Stimulated activated CD4-positive, alpha-beta T cell treated with anti-CD3 and anti-CD28 coated beads, Interleukin-4, amount 100 ng/mL, for 1 hour (primary cell): ENCODE measurements at regions not wholly inside any gene's neighbourhood (a gene's known extent, or its start where the extent isn't known, plus 50 kb on each side); places are given as distances from the start of the nearest gene placed in this dataset.
"Not testable (repeated sequence)": the region's sequence is repeated elsewhere in the genome, so short reads cannot be mapped to it uniquely, and the experiment has no call there.

Source experiments
- DNase-seq: peaks from one replicate; pipeline ENCODE4 v3.0.0-alpha.2; 2020

GRCh38 chr21:5013455-5014304 is 5507.7 kb upstream of the TPTE start:
- DNase-seq = not testable (repeated sequence)

GRCh38 chr21:5015187-5015586 is 5506.2 kb upstream of the TPTE start:
- DNase-seq = not testable (repeated sequence)

DNA sequence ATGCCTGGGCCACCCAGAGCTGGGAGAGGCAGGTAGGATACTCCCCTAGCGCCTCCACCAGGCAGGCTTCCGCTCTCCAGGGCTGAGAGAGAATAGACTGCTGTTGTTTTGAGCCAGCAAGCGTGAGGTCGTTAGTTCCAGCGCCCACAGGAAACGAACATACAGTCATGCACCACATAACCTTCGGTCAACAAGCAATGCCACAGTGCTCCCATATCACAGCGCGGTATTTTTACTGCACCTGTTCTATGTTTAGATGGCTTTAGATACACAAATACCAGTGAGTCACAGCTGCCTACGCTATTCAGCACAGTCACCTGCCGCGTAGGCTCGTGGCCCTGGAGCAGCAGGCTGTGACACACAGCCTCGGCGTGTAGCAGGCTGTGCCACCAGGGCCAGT is 5502.3 kb upstream of the TPTE start:
- not testable (repeated sequence) for DNase-seq

DNA sequence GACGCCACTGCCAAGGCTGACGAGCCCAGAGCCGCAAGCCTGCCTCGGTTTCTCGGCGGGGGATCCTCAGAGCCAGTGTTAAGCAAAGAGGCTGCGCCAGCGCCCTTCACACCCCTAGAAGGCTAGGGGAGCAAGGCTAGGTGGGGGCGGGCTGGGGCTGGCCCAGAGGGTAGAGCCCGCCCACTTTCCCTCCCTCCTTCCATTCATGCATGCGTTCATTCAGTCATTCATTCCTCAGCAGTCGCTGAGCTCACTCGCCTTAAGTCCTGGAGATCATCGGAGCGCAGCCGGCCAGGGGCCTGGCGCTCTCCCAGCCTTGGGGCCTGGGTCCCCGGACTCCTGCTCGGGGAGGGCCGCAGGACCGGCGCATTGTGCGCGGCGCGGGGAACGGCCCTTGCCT is 5499.6 kb upstream of the TPTE start:
- DNase-seq = not testable (repeated sequence)

- not testable (repeated sequence) for DNase-seq
Observed at GRCh38 chr21:5022254-5022653, 5499.1 kb upstream of the TPTE start.

- not testable (repeated sequence) for DNase-seq
Observed at GRCh38 chr21:5022748-5023147, 5498.6 kb upstream of the TPTE start.

GRCh38 chr21:5035147-5035546 is 5486.2 kb upstream of the TPTE start:
- not testable (repeated sequence) for DNase-seq

DNA sequence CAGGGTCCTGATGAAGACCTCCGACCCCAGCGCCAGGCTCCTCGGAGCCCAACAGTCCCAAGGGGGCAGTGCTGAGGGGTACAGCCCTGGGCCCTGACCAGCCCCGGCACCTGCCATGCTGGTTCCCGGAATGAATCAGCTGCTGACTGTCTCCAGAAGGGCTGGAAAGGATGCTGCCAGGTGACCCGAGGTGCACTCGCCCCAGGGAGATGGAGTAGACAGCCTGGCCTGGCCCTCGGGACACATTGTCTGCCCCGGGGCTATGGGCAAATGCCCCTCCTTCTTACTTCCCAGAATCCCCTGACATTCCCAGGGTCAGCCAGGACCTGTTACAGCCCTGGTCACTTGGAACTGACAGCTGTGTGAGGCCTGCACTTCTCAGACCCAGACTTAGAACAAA is 5485.8 kb upstream of the TPTE start:
- not testable (repeated sequence) for DNase-seq

DNA sequence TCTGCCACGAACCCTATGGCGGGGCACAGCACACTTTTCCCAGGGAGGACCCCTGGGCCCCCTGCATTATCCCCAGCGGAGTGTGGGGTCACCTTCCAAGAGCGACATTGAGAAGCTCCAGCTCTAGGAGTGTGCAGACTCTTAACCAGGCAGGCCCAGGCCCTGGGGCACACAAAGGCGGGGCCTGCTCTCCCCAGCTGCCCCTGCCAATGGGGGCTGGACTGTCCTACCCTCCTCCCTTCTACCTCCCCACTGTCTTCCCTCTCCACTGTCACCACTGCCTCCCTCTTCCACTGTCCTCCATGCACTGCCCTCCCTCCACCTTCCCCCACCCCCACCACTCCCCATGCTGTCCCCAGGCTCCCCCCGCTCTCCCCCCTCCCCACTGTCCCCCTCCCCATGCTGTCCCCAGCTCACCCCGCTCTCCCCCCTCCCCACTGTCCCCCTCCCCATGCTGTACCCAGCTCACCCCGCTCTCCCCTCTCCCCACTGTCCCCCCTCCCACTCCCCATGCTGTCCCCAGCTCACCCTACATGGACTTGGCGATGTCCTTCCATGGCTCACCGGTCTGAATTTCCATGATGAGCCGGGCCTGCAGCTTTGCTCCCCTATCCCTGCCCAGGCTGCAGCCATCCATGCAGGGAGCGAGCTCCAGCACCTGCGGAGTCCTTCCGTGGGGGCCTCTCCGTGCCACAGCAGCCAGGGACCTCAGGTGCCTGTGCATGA is 5483.6 kb upstream of the TPTE start:
- not testable (repeated sequence) for DNase-seq

DNA sequence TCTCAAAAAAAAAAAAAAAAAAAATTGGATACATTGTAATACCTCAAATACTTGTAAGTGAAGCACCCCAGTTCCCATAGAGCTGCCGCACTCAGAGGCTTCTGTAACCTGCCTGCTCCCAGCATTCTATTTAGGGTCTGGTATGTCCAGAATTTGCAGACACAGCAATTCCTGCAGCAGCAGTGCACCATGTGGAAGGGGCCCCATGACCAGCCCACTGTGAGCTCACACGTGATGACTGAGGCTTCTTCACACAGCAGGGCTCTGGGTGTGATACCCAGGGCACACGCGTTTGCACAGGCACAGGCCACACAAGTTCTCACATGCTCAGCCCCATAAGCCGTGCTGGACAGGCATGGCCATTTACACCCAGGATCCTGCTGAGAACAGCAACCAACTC is 5481.5 kb upstream of the TPTE start:
- DNase-seq = not testable (repeated sequence)

DNA sequence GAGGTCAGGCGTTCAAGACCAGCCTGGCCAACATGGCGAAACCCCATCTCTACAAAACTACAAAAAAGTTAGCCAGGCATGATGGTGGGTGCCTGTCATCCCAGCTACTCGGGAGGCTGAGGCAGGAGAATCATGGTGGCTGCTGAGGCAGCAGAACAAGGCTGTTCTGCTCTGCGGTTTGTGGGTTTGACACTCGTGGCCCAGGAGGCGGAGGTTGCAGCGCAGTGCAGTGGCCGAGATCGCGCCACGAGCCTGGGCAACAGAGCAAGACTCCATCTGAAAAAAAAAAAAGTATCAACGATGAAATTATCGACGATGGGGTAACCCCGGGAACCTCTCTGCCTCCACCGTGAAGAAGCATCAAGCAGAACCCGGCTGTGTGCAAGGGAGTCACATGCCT is 5478.8 kb upstream of the TPTE start:
- not testable (repeated sequence) for DNase-seq

- DNase-seq = not testable (repeated sequence)
Observed at GRCh38 chr21:5044812-5045211, 5476.6 kb upstream of the TPTE start.

GRCh38 chr21:5051303-5052018 is 5469.9 kb upstream of the TPTE start:
- not testable (repeated sequence) for DNase-seq

DNA sequence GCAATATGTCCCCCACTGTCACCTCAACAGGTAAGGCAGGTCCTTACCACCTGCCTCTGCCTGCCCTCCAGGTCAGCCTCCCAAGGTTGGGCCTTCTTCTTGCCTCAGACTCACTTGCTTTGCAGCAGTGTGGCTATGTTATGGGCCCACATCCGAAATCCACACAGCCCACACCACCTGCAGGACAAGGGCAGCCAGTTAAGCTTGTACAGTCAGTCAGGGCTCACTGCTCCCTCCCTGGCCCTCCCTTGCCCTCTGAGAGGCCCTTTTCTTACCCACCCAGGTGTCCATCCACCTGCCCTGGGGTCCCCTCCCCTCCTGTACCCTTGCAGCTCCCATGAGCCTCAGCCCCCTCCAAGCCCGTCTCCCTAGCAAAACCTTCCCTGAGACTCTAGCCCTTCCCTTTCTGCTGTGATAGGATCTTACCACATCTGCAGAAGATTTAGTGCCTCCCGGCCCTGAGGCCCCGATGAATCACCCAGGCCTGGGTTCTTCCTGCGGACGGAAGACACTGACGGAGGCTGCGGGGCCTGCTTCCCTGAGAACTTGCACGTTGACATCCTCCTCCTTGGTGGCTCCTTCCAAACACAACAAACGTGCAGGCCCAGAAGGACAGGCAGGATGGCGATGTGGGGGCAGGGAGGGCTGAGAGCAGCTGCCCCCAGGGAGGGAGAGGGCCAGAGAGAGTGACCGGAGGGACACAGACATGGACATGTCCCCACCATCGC is 5466.2 kb upstream of the TPTE start:
- not testable (repeated sequence) for DNase-seq

DNA sequence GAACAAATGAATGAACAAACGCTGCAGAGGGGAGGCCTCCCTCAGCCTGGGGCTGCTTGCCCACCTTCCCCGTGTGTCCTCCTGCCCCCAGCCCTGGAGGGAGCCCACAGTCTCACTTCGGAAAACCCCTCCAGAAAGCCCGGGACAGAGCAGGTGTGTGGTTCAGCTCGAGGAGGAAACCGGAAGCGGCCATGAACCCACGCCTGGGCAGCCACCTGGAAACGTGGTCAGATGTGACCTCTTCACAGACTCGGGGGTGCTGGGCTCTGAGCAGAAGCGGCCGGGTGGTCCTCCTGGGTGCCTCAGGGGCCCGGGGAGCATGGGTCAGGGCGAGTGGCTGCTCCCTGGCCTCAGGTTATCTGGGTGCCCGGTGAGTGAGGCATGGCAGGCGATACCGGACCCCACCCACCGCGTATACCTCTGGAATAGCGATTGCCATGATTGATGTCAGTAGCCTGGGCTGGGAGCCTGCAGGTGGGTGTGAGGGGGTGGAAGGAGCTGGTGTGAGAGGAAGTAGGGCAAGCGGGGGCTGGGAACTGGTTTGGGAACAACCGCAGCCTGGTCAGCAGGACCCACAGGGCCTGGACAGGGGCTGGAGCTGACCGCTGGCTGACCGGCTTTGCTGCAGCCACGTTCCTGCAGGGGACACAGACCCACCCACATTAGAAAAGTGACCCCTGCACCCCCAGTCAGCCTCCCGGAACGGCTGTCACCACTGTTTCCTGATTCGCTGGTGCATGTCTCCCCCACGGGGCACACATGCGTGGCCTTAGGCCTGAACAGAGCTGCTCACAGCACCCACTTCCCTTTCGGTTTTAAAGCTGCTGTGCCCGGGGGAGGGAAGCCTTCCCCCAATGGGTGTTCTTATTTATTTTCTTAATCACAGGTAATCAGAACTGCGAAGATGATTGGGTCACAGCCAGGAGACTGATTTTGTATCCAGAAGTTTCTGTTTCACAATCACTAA is 5465.1 kb upstream of the TPTE start:
- not testable (repeated sequence) for DNase-seq

DNA sequence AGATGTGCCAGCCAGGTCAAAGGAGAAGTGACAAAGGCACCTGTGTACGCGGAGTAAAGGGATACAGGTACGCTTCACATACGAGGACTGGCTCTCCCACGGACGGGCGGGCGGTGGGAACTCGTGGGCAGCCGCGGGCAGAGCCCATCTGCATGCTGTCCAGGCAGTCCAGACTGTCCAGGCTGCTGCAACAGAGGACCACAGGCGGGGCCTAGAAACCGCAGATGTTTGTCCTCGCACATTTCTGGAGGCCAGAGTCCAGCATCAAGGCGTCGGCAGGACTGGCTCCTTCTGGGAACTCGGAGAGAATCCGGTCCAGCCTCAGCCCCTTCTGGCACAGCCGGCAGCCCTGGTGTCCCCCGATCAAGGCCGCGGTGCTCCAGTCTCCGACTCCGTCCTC is 5464.3 kb upstream of the TPTE start:
- DNase-seq = not testable (repeated sequence)

DNA sequence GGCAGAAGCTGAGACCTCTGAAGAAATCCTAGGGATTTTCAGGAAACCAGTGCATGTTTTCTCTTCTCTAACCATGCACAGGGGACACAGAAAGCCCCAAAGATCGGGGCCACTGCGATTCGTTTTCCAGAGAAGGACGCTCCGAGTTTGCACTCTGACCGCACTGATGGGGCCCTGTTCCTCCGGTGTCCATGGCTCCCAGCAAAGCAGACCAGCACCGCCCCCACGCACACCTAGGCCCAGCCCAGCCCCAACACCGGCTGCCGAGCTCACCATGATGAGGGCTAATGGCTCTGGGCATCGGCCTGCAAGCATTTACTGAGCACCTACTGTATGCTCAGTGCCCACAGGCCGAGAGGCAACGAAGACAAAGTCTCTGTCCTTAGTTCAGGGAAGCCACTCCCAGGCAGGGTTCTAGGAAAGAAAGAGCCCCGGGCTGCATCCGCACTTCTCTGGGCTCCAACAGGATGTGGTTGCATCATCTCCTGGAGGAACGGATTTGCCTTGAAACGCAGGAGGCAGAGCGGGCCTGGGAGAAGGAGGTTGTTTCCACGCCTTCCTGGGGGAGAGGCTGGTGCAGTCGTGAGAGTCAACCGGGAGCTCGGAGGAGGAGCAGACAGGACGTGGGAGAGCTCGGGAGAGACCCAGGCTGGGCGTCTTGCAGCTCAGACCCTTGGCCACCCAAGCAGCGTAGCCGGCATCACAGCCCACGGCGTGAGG is 5460.9 kb upstream of the TPTE start:
- DNase-seq = not testable (repeated sequence)

- DNase-seq = not testable (repeated sequence)
Observed at GRCh38 chr21:5064581-5065142, 5456.7 kb upstream of the TPTE start.

DNA sequence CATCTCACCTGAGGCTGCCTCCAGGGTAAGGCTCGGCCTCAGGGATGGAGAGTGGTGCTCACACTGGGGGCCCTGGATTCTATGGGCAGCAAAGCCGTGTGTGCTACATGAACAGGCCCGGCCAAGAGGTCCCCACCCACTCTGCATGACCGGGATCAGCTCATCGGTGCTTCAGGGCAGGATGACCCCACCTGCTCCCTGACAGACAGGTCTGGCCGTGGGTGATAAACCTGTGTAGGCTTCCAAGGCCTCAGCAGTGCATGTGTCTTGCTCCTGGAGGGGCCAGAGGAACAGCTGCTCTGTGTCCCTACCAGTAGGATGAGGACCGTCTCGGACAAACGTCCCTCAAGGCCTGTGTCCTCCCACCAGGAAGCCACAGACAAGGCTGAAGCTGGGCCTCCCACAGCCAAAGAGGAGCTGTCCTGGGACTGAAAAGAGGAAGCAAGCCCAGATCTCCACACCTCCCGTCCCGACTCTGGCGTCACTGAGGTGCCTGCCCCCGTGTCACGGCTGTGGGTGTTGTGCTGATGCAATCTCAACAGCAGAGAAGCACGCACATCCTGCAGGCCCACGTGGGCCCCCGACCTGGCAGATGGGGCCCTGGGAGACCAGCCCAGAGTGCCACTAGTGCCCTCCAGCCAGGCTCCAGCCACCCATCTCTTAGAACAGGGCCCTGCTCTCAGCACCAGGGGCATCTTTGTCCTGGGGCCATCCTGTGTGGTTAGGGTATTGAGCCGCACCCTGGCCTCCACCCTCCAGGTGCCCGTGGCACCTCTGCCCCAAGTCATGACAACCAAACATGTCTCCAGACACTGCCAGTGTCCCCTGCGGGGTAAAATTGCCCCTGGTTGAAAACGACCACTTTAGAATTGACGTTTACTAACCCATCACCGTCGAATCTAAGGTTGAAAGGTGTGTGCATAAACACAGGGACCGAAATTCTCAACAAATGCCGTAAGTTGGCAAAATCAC is 5455.9 kb upstream of the TPTE start:
- DNase-seq = peak; percentile 62
